ENCODE measurements at regions not wholly inside any gene's neighbourhood (a gene's known extent, or its start where the extent isn't known, plus 50 kb on each side); places are given as distances from the start of the nearest gene placed in this dataset.

- TF ChIP-seq POLR2A (IDR thresholded peaks at IDR 0.05; ENCODE audit: control extremely low read depth in 1 of 2, low read depth in 2 of 2, low read length in 2 of 2) (no peak), CHD2 (IDR thresholded peaks at IDR 0.05; ENCODE audit: low read length) (0 out of 2 replicates have a peak, but pooled peaks have one; percentile 14)
These were observed 297.7 kb upstream of the CLNK start (continued) for GRCh38 chr4:10982305-10982704.

Data from H1 (cell line).